OCI-LY7 (cell line): ENCODE measurements at regions not wholly inside any gene's neighbourhood (a gene's known extent, or its start where the extent isn't known, plus 50 kb on each side); places are given as distances from the start of the nearest gene placed in this dataset.

Experiments used
- EZH2phosphoT487 ChIP-seq: fragments of 200-600 bp; sonication (generic); IDR thresholded peaks from 2 replicates; pipeline ENCODE4 v1.6.1; 2018; ENCODE audit warnings: low read depth, borderline replicate concordance, mild to moderate bottlenecking, mixed run types, antibody characterized with exemption, low read length, moderate library complexity, mixed read lengths
- TF ChIP-seq, protein P1 (sequence below): fragments of 200-600 bp; sonication (generic); conservative IDR thresholded peaks from 2 replicates; pipeline ENCODE4 v1.5.1; 2014; ENCODE audit warnings: mild to moderate bottlenecking, antibody characterized with exemption, low read length, moderate library complexity, mixed read lengths

DNA sequence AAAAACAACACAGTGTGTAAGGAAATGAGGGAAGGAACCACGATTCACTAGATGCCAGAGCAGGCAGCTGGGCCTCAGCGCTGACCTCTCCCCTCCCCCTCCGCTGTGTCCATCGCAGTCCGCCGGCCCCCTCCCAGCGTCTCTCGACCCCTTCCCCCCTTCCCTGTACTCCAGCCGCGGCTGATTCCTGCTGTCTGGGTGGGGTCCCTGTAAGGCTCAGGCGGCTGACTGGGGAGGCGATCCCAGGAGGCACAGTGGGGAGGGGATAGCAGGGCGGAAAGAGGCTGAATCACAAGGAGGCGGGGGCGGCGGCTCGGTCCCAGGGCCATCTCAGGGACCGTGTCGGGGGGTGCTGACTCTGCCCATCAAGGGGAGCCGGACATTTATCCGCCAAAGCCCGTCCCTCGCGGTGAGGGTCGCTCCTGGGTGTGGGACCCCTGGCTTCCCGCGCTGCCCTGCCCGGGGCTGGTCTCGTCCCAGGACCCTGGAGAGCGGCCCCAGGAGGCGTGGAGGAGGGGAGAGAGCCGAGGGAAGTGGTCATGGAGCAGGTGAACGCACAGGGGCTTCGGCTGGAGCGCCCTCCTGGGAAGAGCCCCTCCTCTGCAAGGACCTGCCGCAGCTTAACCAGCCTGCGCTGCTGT, 241.9 kb downstream of the PTPRU start:
- TF ChIP-seq, protein P1, sequence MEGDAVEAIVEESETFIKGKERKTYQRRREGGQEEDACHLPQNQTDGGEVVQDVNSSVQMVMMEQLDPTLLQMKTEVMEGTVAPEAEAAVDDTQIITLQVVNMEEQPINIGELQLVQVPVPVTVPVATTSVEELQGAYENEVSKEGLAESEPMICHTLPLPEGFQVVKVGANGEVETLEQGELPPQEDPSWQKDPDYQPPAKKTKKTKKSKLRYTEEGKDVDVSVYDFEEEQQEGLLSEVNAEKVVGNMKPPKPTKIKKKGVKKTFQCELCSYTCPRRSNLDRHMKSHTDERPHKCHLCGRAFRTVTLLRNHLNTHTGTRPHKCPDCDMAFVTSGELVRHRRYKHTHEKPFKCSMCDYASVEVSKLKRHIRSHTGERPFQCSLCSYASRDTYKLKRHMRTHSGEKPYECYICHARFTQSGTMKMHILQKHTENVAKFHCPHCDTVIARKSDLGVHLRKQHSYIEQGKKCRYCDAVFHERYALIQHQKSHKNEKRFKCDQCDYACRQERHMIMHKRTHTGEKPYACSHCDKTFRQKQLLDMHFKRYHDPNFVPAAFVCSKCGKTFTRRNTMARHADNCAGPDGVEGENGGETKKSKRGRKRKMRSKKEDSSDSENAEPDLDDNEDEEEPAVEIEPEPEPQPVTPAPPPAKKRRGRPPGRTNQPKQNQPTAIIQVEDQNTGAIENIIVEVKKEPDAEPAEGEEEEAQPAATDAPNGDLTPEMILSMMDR = no peak
- no peak for TF ChIP-seq EZH2phosphoT487
